Tibial nerve (tissue), 4 donors: ENCODE measurements at regions not wholly inside any gene's neighbourhood (a gene's known extent, or its start where the extent isn't known, plus 50 kb on each side); places are given as distances from the start of the nearest gene placed in this dataset.

ENCODE experiments used
- CTCF ChIP-seq, 5 experiments: fragments of 200-600 bp in 3 of 5; fragments of 450-650 bp in 2 of 5; sonication (generic) in 3 of 5; IDR thresholded peaks; one replicate each; pipeline ENCODE4 v1.5.1; 2016 to 2019; ENCODE audit warnings: antibody characterized with exemption in 5 of 5, mild to moderate bottlenecking in 3 of 5, moderate library complexity in 2 of 5
- EP300 ChIP-seq, 2 donors: sonication (generic); formaldehyde crosslinking; IDR thresholded peaks; one replicate each; pipeline ENCODE4 v1.6.1; 2017; ENCODE audit warnings: antibody characterized with exemption in 2 of 2, mild to moderate bottlenecking in 1 of 2
- POLR2A ChIP-seq, 2 donors: fragments of 450-650 bp; IDR thresholded peaks; one replicate each; pipeline ENCODE4 v1.6.1; 2017; ENCODE audit warnings: antibody characterized with exemption in 2 of 2, mild to moderate bottlenecking in 2 of 2, moderate library complexity in 2 of 2

- TF ChIP-seq POLR2A (IDR thresholded peaks at IDR 0.05) (no peak), EP300 (IDR thresholded peaks at IDR 0.05) (no peak), CTCF (IDR thresholded peaks at IDR 0.05) (no peak)
These were observed 1025.2 kb downstream of the CDH11 start for GRCh38 chr16:64096689-64097088.
